SH-SY5Y (cell line): ENCODE measurements at regions not wholly inside any gene's neighbourhood (a gene's known extent, or its start where the extent isn't known, plus 50 kb on each side); places are given as distances from the start of the nearest gene placed in this dataset.

Source experiments
- GATA2 ChIP-seq: IDR thresholded peaks from 2 replicates; pipeline ENCODE4 v1.6.1; 2011; ENCODE audit warnings: mild to moderate bottlenecking, low read depth, low read length
- GATA3 ChIP-seq: IDR thresholded peaks from 2 replicates; pipeline ENCODE4 v1.6.1; 2011; ENCODE audit warnings: low read depth, mild to moderate bottlenecking, low read length, moderate library complexity

DNA sequence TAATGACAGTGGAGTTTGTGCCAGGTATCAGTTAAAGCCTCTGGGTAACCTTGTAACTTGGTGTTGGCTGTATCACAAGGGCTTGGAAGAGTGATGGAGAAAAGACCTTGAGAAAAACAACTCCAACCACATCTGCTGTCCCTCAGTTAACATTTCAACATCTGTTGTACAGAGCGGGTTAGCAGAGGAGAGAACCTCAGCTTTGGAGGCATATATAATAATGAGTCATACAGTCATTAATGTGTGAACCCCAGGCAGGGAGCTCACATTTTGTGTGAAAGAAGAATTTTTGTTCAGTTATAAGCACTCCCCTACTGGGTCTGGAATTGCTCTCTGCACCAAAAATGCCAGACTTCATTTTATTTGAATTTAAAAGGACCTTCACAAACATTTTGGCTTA is 439.5 kb downstream of the PDCD6IP start:
- TF ChIP-seq GATA2 (no peak), GATA3 (no peak)

GRCh38 chr3:34238407-34238806 is 440.0 kb downstream of the PDCD6IP start:
- TF ChIP-seq GATA3 (no peak), GATA2 (no peak)

GRCh38 chr3:34239287-34239686 is 440.9 kb downstream of the PDCD6IP start:
- TF ChIP-seq GATA2 (no peak), GATA3 (no peak)

DNA sequence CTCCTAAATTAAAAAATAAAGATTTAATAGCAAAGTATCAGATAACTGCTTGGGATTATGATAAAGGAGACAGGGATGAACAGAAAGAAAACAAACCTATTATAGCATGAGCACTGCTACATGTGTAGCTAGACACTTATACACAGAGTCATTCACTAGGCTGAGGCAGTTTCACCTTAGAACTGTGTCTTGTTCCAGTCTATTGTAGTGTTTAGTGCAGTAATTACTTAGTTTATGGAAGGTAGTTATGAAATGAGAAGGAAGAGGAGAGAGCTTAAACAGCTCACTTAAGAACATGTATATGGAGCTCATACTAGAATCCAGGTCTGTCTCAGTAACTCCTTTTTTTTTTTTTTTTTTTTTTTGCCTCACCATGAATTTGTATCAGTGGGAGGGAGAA is 441.4 kb downstream of the PDCD6IP start:
- no peak for TF ChIP-seq GATA3
- no peak for TF ChIP-seq GATA2

DNA sequence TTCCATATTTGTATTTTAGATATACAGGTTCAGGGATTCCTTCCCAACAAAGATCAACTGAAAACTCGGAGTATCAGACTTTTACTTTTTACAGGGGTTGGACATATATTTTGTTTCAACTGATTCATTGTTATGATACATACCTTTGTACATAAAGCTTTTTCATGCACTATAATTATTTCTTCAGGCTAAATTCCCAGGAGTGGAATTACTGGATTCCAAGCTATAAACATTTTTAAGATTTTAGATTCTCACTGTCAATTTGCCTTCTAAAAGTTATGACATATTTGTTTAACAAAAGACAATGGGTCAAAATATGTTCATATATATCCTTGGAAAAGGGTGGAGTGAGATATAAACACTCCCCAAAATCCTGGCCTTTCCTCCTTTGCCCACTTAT is 449.0 kb downstream of the PDCD6IP start:
- TF ChIP-seq GATA2 = no peak
- TF ChIP-seq GATA3 = no peak

DNA sequence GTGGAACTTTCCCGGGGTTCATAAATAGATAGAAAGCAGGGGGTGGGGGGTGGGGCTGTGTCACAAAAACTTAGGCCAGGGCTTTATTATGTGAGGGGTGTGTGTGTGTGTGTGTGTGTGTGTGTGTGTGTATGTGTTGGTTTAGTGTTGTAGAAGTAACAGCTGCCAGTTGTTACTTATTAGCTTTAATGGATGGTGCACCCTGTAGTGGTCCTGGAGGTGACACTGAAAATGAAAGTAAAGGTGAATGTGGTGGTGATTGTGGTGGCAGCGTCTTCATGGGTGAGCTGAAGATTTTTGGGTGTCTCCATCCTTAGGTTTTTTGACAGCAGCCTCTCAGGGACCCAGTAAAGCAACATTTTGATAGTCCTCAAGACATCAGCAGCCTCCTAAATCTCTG is 449.9 kb downstream of the PDCD6IP start:
- no peak for TF ChIP-seq GATA2
- TF ChIP-seq GATA3 = no peak

- no peak for TF ChIP-seq GATA2
- TF ChIP-seq GATA3 = no peak
These were observed 455.9 kb downstream of the PDCD6IP start for GRCh38 chr3:34254285-34254684.

- TF ChIP-seq GATA2 (no peak), GATA3 (no peak)
These were observed 457.6 kb downstream of the PDCD6IP start for GRCh38 chr3:34256021-34256420.

DNA sequence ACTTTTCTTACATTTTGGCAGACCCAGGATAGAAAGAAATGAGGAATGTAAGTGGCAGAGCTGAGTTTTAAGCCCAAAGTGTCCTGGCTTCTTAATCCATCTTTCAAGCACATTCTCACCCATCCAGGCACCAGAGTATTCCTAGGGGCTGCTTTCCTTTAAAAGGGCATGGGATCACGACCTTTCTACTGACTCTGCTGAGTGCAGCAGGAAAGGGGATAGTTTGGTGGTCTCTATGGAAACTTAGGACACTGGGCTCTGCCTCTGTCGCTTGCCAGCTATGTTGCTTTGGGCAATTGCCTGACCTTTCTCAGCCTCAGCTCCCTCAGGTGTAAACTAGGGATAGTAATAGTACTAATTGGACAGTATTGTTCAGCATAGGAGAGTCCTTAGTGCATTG is 458.4 kb downstream of the PDCD6IP start:
- TF ChIP-seq GATA3 (no peak), GATA2 (no peak)

GRCh38 chr3:34258271-34258998 is 460.0 kb downstream of the PDCD6IP start:
- TF ChIP-seq GATA3 = no peak
- TF ChIP-seq GATA2 = no peak

GRCh38 chr3:34260271-34261000 is 462.0 kb downstream of the PDCD6IP start:
- TF ChIP-seq GATA3 (no peak), GATA2 (no peak)

- TF ChIP-seq GATA2 = no peak
- no peak for TF ChIP-seq GATA3
These were observed 462.6 kb downstream of the PDCD6IP start for GRCh38 chr3:34261001-34261385.

- TF ChIP-seq GATA2 (no peak), GATA3 (no peak)
These were observed 464.7 kb downstream of the PDCD6IP start for GRCh38 chr3:34263101-34263621.

GRCh38 chr3:34264337-34265041 is 466.1 kb downstream of the PDCD6IP start:
- TF ChIP-seq GATA2 = no peak
- TF ChIP-seq GATA3 = no peak

DNA sequence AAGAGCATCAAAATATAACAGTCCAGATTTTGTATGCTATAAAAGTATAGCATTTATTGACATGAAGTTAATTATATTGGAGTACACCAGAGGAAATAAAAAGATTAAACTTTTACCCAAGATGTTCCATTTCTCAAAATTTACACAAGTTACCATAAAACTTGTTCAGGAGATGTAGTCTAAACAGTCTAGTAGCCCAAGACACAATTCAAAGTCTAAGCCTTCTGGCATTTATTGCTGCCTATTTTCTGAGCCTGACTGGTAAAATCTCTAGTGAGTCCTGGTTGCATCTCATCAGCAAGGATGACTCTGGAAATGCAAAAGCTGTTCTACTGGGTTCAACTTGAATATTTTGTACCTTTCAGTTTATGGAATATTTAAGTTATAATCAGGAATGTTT is 468.7 kb downstream of the PDCD6IP start:
- TF ChIP-seq GATA3 = no peak
- no peak for TF ChIP-seq GATA2
